ENCODE measurements at regions not wholly inside any gene's neighbourhood (a gene's known extent, or its start where the extent isn't known, plus 50 kb on each side); places are given as distances from the start of the nearest gene placed in this dataset.

GRCh38 chr11:131099013-131099412 is 182.7 kb upstream of the SNX19 start:
- no peak overlapping the region for H4K8ac ChIP-seq (ENCODE audit: low read depth, low read length)
- H3K27me3 ChIP-seq (ENCODE audit: insufficient read depth, low read length), result no peaks in the 10 kb centered on the region
- no peak overlapping the region for H3K14ac ChIP-seq (ENCODE audit: low read length)
- no peak overlapping the region for H3K4ac ChIP-seq (ENCODE audit: low read depth, low read length)
- WGBS (ENCODE audit: extremely low coverage, insufficient coverage, insufficient read length), result no CpG with 5 or more reads among the region's 6 CpGs
- no peaks in the 10 kb centered on the region for H3K79me2 ChIP-seq (ENCODE audit: control insufficient read depth, insufficient read depth, low read length, poor library complexity)
- no peak overlapping the region for H3K9ac ChIP-seq (ENCODE audit: low read length)
- no peaks in the 10 kb centered on the region for H3K4me1 ChIP-seq (ENCODE audit: control insufficient read depth in 1 of 2, insufficient read depth in 2 of 2, low read length in 2 of 2)
- no peak overlapping the region for H2BK12ac ChIP-seq (ENCODE audit: low read length)
- no peaks in the 10 kb centered on the region for H3K79me1 ChIP-seq (ENCODE audit: low read length)
- H3K36me3 ChIP-seq (ENCODE audit: control insufficient read depth in 1 of 2, insufficient read depth in 2 of 2, low read length in 2 of 2), result no peaks in the 10 kb centered on the region
- H2BK5ac ChIP-seq (ENCODE audit: low read depth, low read length, poor library complexity), result no peak overlapping the region
- no peak overlapping the region for H2AFZ ChIP-seq (ENCODE audit: insufficient read depth, low read length, poor library complexity)
- H3K23ac ChIP-seq (ENCODE audit: low read length), result no peak overlapping the region
- H3K4me3 ChIP-seq (ENCODE audit: low read depth, low read length), result no peak overlapping the region
- H2AK5ac ChIP-seq (ENCODE audit: low read length), result no peak overlapping the region
- no peak overlapping the region for H3K18ac ChIP-seq (ENCODE audit: low read length)
- H3K9me3 ChIP-seq (ENCODE audit: insufficient read depth, low read depth, low read length), result peaks cover 4% of the 10 kb centered on the region
- H4K91ac ChIP-seq (ENCODE audit: low read depth, low read length), result no peak overlapping the region
- no peak overlapping the region for H3K4me2 ChIP-seq (ENCODE audit: low read length)
- H2BK120ac ChIP-seq (ENCODE audit: insufficient read depth, low read length, poor library complexity), result no peak overlapping the region
- no peak overlapping the region for H4K12ac ChIP-seq (ENCODE audit: low read depth, low read length)
- no peak overlapping the region for H3K27ac ChIP-seq (ENCODE audit: low read depth, low read length)
- peak; percentile 28 to 70 for DNase-seq

GRCh38 chr11:131099746-131100145 is 183.5 kb upstream of the SNX19 start:
- no peak overlapping the region for H3K14ac ChIP-seq (ENCODE audit: low read length)
- DNase-seq, result no peak
- H4K91ac ChIP-seq (ENCODE audit: low read depth, low read length), result no peak overlapping the region
- H3K27me3 ChIP-seq (ENCODE audit: insufficient read depth, low read length), result no peaks in the 10 kb centered on the region
- no peak overlapping the region for H3K4me3 ChIP-seq (ENCODE audit: low read depth, low read length)
- H3K79me2 ChIP-seq (ENCODE audit: control insufficient read depth, insufficient read depth, low read length, poor library complexity), result no peaks in the 10 kb centered on the region
- no peak overlapping the region for H4K12ac ChIP-seq (ENCODE audit: low read depth, low read length)
- H3K9ac ChIP-seq (ENCODE audit: low read length), result no peak overlapping the region
- H2AFZ ChIP-seq (ENCODE audit: insufficient read depth, low read length, poor library complexity), result no peak overlapping the region
- H3K23ac ChIP-seq (ENCODE audit: low read length), result no peak overlapping the region
- H2BK5ac ChIP-seq (ENCODE audit: low read depth, low read length, poor library complexity), result no peak overlapping the region
- H3K79me1 ChIP-seq (ENCODE audit: low read length), result no peaks in the 10 kb centered on the region
- no peak overlapping the region for H3K4ac ChIP-seq (ENCODE audit: low read depth, low read length)
- H3K4me1 ChIP-seq (ENCODE audit: control insufficient read depth in 1 of 2, insufficient read depth in 2 of 2, low read length in 2 of 2), result no peaks in the 10 kb centered on the region
- H2BK120ac ChIP-seq (ENCODE audit: insufficient read depth, low read length, poor library complexity), result no peak overlapping the region
- H3K9me3 ChIP-seq (ENCODE audit: insufficient read depth, low read depth, low read length), result peaks cover 4% of the 10 kb centered on the region
- no peak overlapping the region for H3K4me2 ChIP-seq (ENCODE audit: low read length)
- H4K8ac ChIP-seq (ENCODE audit: low read depth, low read length), result no peak overlapping the region
- H3K36me3 ChIP-seq (ENCODE audit: control insufficient read depth in 1 of 2, insufficient read depth in 2 of 2, low read length in 2 of 2), result no peaks in the 10 kb centered on the region
- no peak overlapping the region for H2BK12ac ChIP-seq (ENCODE audit: low read length)
- H2AK5ac ChIP-seq (ENCODE audit: low read length), result no peak overlapping the region
- H3K18ac ChIP-seq (ENCODE audit: low read length), result no peak overlapping the region
- no peak overlapping the region for H3K27ac ChIP-seq (ENCODE audit: low read depth, low read length)
- no CpG with 5 or more reads among the region's 1 CpG for WGBS (ENCODE audit: extremely low coverage, insufficient coverage, insufficient read length)

GRCh38 chr11:131108760-131109159 is 192.5 kb upstream of the SNX19 start:
- Histone ChIP-seq H3K9me3 (ENCODE audit: insufficient read depth, low read depth, low read length) (peaks cover 3% of the 10 kb centered on the region), H3K23ac (ENCODE audit: low read length) (no peak overlapping the region), H3K36me3 (ENCODE audit: control insufficient read depth in 1 of 2, insufficient read depth in 2 of 2, low read length in 2 of 2) (no peaks in the 10 kb centered on the region), H2AFZ (ENCODE audit: insufficient read depth, low read length, poor library complexity) (no peak overlapping the region), H4K91ac (ENCODE audit: low read depth, low read length) (no peak overlapping the region), H3K18ac (ENCODE audit: low read length) (no peak overlapping the region), H3K79me2 (ENCODE audit: control insufficient read depth, insufficient read depth, low read length, poor library complexity) (no peaks in the 10 kb centered on the region), H3K27ac (ENCODE audit: low read depth, low read length) (no peak overlapping the region), H3K4ac (ENCODE audit: low read depth, low read length) (no peak overlapping the region), H3K27me3 (ENCODE audit: insufficient read depth, low read length) (no peaks in the 10 kb centered on the region), H2BK12ac (ENCODE audit: low read length) (no peak overlapping the region), H3K4me1 (ENCODE audit: control insufficient read depth in 1 of 2, insufficient read depth in 2 of 2, low read length in 2 of 2) (no peaks in the 10 kb centered on the region), H3K14ac (ENCODE audit: low read length) (no peak overlapping the region), H4K12ac (ENCODE audit: low read depth, low read length) (no peak overlapping the region), H2AK5ac (ENCODE audit: low read length) (no peak overlapping the region), H3K4me2 (ENCODE audit: low read length) (no peak overlapping the region), H3K9ac (ENCODE audit: low read length) (no peak overlapping the region), H2BK5ac (ENCODE audit: low read depth, low read length, poor library complexity) (no peak overlapping the region), H2BK120ac (ENCODE audit: insufficient read depth, low read length, poor library complexity) (no peak overlapping the region), H3K4me3 (ENCODE audit: low read depth, low read length) (no peak overlapping the region), H3K79me1 (ENCODE audit: low read length) (no peaks in the 10 kb centered on the region), H4K8ac (ENCODE audit: low read depth, low read length) (no peak overlapping the region)
- WGBS (ENCODE audit: extremely low coverage, insufficient coverage, insufficient read length), result no CpG with 5 or more reads among the region's 1 CpG
- DNase-seq, result peak; percentile 28 to 61

GRCh38 chr11:131109257-131109656 is 193.0 kb upstream of the SNX19 start:
- no peaks in the 10 kb centered on the region for H3K4me1 ChIP-seq (ENCODE audit: control insufficient read depth in 1 of 2, insufficient read depth in 2 of 2, low read length in 2 of 2)
- no peak overlapping the region for H2AFZ ChIP-seq (ENCODE audit: insufficient read depth, low read length, poor library complexity)
- H3K79me1 ChIP-seq (ENCODE audit: low read length), result no peaks in the 10 kb centered on the region
- H2BK120ac ChIP-seq (ENCODE audit: insufficient read depth, low read length, poor library complexity), result no peak overlapping the region
- H3K18ac ChIP-seq (ENCODE audit: low read length), result no peak overlapping the region
- H3K23ac ChIP-seq (ENCODE audit: low read length), result no peak overlapping the region
- no peak overlapping the region for H4K12ac ChIP-seq (ENCODE audit: low read depth, low read length)
- no peak overlapping the region for H3K9ac ChIP-seq (ENCODE audit: low read length)
- peaks cover 3% of the 10 kb centered on the region for H3K9me3 ChIP-seq (ENCODE audit: insufficient read depth, low read depth, low read length)
- no peak overlapping the region for H2AK5ac ChIP-seq (ENCODE audit: low read length)
- no peak overlapping the region for H2BK5ac ChIP-seq (ENCODE audit: low read depth, low read length, poor library complexity)
- DNase-seq, result peak in 1 of 2 donors; percentile 41
- no peaks in the 10 kb centered on the region for H3K27me3 ChIP-seq (ENCODE audit: insufficient read depth, low read length)
- H4K91ac ChIP-seq (ENCODE audit: low read depth, low read length), result no peak overlapping the region
- no peak overlapping the region for H2BK12ac ChIP-seq (ENCODE audit: low read length)
- H3K4ac ChIP-seq (ENCODE audit: low read depth, low read length), result no peak overlapping the region
- H4K8ac ChIP-seq (ENCODE audit: low read depth, low read length), result no peak overlapping the region
- no peak overlapping the region for H3K14ac ChIP-seq (ENCODE audit: low read length)
- H3K4me2 ChIP-seq (ENCODE audit: low read length), result no peak overlapping the region
- no peak overlapping the region for H3K4me3 ChIP-seq (ENCODE audit: low read depth, low read length)
- no peaks in the 10 kb centered on the region for H3K79me2 ChIP-seq (ENCODE audit: control insufficient read depth, insufficient read depth, low read length, poor library complexity)
- H3K27ac ChIP-seq (ENCODE audit: low read depth, low read length), result no peak overlapping the region
- no peaks in the 10 kb centered on the region for H3K36me3 ChIP-seq (ENCODE audit: control insufficient read depth in 1 of 2, insufficient read depth in 2 of 2, low read length in 2 of 2)
- no CpG with 5 or more reads among the region's 4 CpGs for WGBS (ENCODE audit: extremely low coverage, insufficient coverage, insufficient read length)
